HEK293T (cell line): ENCODE measurements at regions not wholly inside any gene's neighbourhood (a gene's known extent, or its start where the extent isn't known, plus 50 kb on each side); places are given as distances from the start of the nearest gene placed in this dataset.

ENCODE experiments used
- CTCF ChIA-PET: fragments of 350-600 bp; formaldehyde crosslinking; extraction: SDS; loops from one replicate; lab custom pipeline; 2021; ENCODE audit warnings: antibody characterized with exemption, inconsistent platforms; lab: Yijun Ruan, JAX
- POLR2A ChIA-PET: fragments of 350-600 bp; formaldehyde crosslinking; extraction: SDS; loops from one replicate; lab custom pipeline; 2020; ENCODE audit warnings: antibody characterized with exemption, inconsistent platforms; lab: Yijun Ruan, JAX
- DNase-seq: peaks from one replicate; pipeline ENCODE4 v3.0.0; 2012; ENCODE audit warnings: mixed read lengths; ENCODE audit errors: extremely low spot score
- ARNT ChIP-seq: fragments of 450-650 bp; IDR thresholded peaks from 2 replicates; pipeline ENCODE4 v1.6.1; 2017; ENCODE audit warnings: mild to moderate bottlenecking
- BHLHE40 ChIP-seq: fragments of 450-650 bp; IDR thresholded peaks from 2 replicates; pipeline ENCODE4 v1.6.1; 2016; ENCODE audit warnings: mild to moderate bottlenecking, moderate library complexity, borderline replicate concordance
- CTBP1 ChIP-seq: fragments of 450-650 bp; IDR thresholded peaks from 2 replicates; pipeline ENCODE4 v1.6.1; 2016; ENCODE audit warnings: borderline replicate concordance
- ELF4 ChIP-seq: fragments of 450-650 bp; IDR thresholded peaks from 2 replicates; pipeline ENCODE4 v1.6.1; 2017; ENCODE audit warnings: antibody characterized with exemption
- FOXA1 ChIP-seq: fragments of 450-650 bp; IDR thresholded peaks from 2 replicates; pipeline ENCODE4 v1.6.1; 2016; ENCODE audit warnings: mild to moderate bottlenecking
- FOXK2 ChIP-seq: fragments of 450-650 bp; IDR thresholded peaks from 2 replicates; pipeline ENCODE4 v1.6.1; 2016; ENCODE audit warnings: mild to moderate bottlenecking
- FOXM1 ChIP-seq: fragments of 450-650 bp; IDR thresholded peaks from 2 replicates; pipeline ENCODE4 v1.6.1; 2017; ENCODE audit warnings: mild to moderate bottlenecking, borderline replicate concordance
- HDGF ChIP-seq: fragments of 450-650 bp; IDR thresholded peaks from 2 replicates; pipeline ENCODE4 v1.6.1; 2017; ENCODE audit warnings: antibody characterized with exemption, borderline replicate concordance
- L3MBTL2 ChIP-seq: fragments of 450-650 bp; conservative IDR thresholded peaks from 2 replicates; pipeline ENCODE4 v1.6.1; 2016; ENCODE audit warnings: mild to moderate bottlenecking
- LEF1 ChIP-seq: fragments of 450-650 bp; IDR thresholded peaks from 2 replicates; pipeline ENCODE4 v1.6.1; 2017; ENCODE audit warnings: mild to moderate bottlenecking, borderline replicate concordance
- NFRKB ChIP-seq: fragments of 450-650 bp; IDR thresholded peaks from 2 replicates; pipeline ENCODE4 v1.6.1; 2016; ENCODE audit warnings: mild to moderate bottlenecking, moderate library complexity
- PKNOX1 ChIP-seq: fragments of 450-650 bp; IDR thresholded peaks from 2 replicates; pipeline ENCODE4 v1.6.1; 2016
- SP1 ChIP-seq: fragments of 450-650 bp; IDR thresholded peaks from 2 replicates; pipeline ENCODE4 v1.6.1; 2017
- SUZ12 ChIP-seq: fragments of 450-650 bp; IDR thresholded peaks from 2 replicates; pipeline ENCODE4 v1.6.1; 2016; ENCODE audit warnings: mild to moderate bottlenecking
- TARDBP ChIP-seq: fragments of 450-650 bp; IDR thresholded peaks from 2 replicates; pipeline ENCODE4 v1.6.1; 2016
- ZNF384 ChIP-seq: fragments of 450-650 bp; IDR thresholded peaks from 2 replicates; pipeline ENCODE4 v1.6.1; 2016

DNA sequence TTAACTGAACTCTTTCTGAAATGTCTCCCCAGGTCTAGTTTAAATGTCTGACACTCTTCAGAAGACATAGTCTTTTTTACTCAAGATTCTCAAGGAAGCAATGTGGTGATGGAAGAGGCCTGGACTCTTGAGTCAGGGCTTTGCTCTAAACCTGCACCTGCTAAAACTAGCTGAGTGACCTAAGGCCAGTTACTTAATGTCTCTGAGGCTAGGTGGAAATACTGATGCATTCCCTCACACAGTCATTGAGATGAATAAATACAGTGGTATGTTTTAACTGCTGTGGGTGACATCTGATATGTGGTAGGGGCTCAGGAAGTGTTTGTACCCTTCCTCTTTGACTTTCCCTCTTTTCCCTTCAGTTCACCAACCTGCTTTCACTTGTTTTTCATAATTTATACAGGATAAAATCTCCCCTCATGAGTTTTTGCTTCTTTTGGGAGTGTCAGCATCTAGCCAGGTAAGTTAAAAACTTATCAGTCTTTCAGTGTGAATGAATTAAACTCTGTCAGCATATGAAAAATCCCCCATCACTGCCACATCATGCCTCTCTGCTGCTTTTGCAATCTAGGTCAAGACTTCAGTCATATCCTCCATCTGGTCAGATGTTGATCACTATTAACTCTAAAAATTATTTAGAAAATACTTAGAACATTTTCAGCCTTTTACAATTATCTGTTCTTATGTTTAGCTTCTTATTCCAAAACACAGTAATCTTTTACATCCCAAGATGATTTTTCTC is 178.7 kb upstream of the TNFAIP3 start:
- POLR2A ChIA-PET: no interaction called here
- CTCF ChIA-PET: no interaction called here
- no peak for DNase-seq
- no peak for TF ChIP-seq BHLHE40
- no peak for TF ChIP-seq ELF4
- TF ChIP-seq SP1: no peak
- TF ChIP-seq FOXA1: no peak
- no peak for TF ChIP-seq CTBP1
- no peak for TF ChIP-seq TARDBP
- TF ChIP-seq LEF1: no peak
- TF ChIP-seq FOXM1: no peak
- TF ChIP-seq ARNT: no peak
- TF ChIP-seq SUZ12: no peak

DNA sequence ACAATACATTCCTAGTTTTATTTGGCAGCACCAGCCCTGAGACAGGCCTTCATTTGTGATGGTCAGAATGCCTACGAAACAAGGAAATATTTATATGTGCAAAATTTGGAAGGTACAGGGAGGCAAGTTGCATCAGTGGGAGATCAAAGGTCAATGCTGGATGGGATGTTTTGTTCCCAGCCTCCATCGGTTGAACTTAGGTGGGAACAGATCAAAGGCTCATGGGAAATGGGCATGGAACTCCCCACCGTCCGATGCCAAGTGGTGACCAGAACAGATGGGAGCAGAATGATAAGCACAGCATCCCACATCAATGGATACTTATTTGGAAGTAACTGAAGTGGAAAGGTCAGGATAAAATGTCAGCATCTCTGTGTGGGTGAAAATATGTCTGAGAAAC is 177.7 kb upstream of the TNFAIP3 start:
- CTCF ChIA-PET: no interaction called here
- no peak for DNase-seq

GRCh38 chr6:137690034-137690433 is 177.0 kb upstream of the TNFAIP3 start:
- ChIA-PET POLR2A (no interaction called here), CTCF (interaction anchor here (1.3 kb wide), 1 partner anchor 15 kb away, joined by 5 read pairs; no protein-coding TSS in a partner anchor)
- TF ChIP-seq SP1 (no peak), HDGF (no peak), ARNT (no peak), ZNF384 (no peak), FOXA1 (no peak), FOXK2 (no peak)

More for the DNA sequence above, 177.7 kb upstream of the TNFAIP3 start:
- TF ChIP-seq LEF1 (no peak), L3MBTL2 (no peak), SUZ12 (no peak), FOXA1 (no peak), ELF4 (no peak), FOXM1 (no peak), ARNT (no peak), ZNF384 (no peak), PKNOX1 (no peak), HDGF (no peak), TARDBP (no peak), BHLHE40 (no peak), NFRKB (no peak), FOXK2 (no peak), CTBP1 (no peak), SP1 (no peak)
- POLR2A ChIA-PET: no interaction called here

DNA sequence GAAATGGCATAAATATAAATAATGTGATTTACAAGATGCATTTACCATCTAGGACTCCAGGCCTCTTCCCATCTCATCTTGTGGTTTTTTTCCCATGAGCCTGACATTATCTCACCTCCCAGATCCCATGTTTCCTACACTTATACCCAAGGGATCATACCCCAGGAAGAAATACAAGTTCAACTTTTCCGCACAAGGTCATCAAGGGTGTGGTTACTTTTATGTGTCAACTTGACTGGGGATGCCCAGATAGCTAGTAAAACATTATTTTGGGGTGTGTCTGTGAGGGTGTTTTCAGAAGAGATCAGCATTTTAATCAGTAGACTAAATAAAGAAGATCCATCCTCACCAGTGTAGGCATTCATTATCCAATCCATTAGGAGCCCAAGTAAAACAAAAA is 176.3 kb upstream of the TNFAIP3 start:
- CTCF ChIA-PET: interaction anchor here (1.3 kb wide), 1 partner anchor 14 kb away, joined by 5 read pairs; no protein-coding TSS in a partner anchor
- POLR2A ChIA-PET: no interaction called here
- no peak for DNase-seq
- TF ChIP-seq PKNOX1: no peak
- TF ChIP-seq HDGF: no peak

More at GRCh38 chr6:137690034-137690433, 177.0 kb upstream of the TNFAIP3 start:
- DNase-seq: no peak

DNA sequence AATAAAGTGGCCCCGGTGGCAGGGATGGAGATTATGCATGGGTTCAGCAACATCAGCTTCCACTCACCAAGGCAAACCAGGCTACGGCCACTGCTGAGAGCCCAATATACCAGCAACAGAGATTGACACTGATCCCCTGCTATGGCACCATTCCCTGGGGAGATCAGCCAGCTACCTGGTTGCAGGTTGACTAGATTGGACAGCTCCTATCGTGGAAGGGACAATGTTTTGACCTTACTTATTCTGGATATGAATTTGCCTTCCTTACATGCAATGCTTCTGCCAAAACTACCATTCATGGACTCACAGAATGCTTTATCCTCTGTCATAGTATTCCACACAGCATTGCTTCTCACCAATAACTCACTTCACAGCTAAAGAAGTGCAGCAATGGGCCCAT is 174.8 kb upstream of the TNFAIP3 start:
- DNase-seq: no peak
- ChIA-PET POLR2A (no interaction called here), CTCF (no interaction called here)
- TF ChIP-seq FOXM1 (no peak), NFRKB (no peak)

DNA sequence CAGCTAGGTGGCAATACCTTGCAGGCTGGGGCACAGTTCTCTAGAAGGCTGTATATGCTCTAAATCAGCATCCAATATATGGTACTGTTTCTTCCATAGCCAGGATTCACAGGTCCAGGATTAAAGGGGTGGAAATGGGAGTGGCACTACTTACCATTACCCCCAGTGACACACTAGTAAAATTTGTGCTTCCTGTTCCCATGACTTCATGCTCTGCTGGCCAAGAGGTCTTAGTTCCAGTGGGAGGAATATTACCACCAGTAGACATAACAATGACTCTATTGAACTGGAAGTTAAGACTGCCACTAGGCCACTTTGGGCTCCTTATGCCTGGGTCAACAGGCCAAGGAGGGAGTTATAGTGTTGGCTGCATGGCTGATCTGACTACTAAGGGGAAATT is 174.3 kb upstream of the TNFAIP3 start:
- DNase-seq: no peak
- no peak for TF ChIP-seq ZNF384
- TF ChIP-seq ARNT: no peak
- TF ChIP-seq FOXA1: no peak
- no peak for TF ChIP-seq SP1
- TF ChIP-seq PKNOX1: no peak
- TF ChIP-seq HDGF: no peak
- TF ChIP-seq CTBP1: no peak
- no peak for TF ChIP-seq TARDBP
- no peak for TF ChIP-seq FOXK2
- TF ChIP-seq NFRKB: no peak
- no peak for TF ChIP-seq ELF4
- no peak for TF ChIP-seq LEF1
- no peak for TF ChIP-seq BHLHE40
- TF ChIP-seq L3MBTL2: no peak
- TF ChIP-seq FOXM1: no peak
- no peak for TF ChIP-seq SUZ12
- POLR2A ChIA-PET: no interaction called here
- CTCF ChIA-PET: no interaction called here

DNA sequence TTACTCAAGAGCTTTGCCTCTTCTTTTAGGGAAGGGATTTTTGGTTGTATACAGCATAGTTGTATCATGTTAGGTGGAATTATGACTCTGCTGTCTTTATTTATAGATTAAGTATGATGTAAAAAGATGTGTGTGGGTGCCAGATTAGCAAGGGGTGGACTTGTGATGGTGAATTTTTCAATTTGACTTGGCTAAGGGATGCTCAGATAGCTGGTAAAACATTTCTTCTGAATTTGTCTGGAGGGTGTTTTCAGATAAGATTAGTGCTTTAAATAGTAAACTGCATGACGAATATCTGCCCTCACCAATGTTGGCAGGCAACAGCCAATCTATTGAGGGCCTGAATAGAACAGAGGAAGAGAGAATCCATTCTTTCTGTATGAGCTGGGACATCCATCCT is 173.3 kb upstream of the TNFAIP3 start:
- TF ChIP-seq NFRKB (no peak), ARNT (no peak)
- no peak for DNase-seq
- POLR2A ChIA-PET: no interaction called here
- CTCF ChIA-PET: interaction anchor here (0.9 kb wide), 1 partner anchor 14 kb away, joined by 3 read pairs; no protein-coding TSS in a partner anchor
